IMR-90 (cell line): ENCODE measurements at regions not wholly inside any gene's neighbourhood (a gene's known extent, or its start where the extent isn't known, plus 50 kb on each side); places are given as distances from the start of the nearest gene placed in this dataset.

Experiments
- ATAC-seq: fragments of 200-7000 bp; cut with Tn5 transposase; 2 replicates; pipeline ENCODE4 v1.9.1; 2020; ENCODE audit warnings: low read depth, mild to moderate bottlenecking, moderate library complexity
- BruUV-seq: library from RNA; stranded (reverse); fragments of 400-500 nt; replicated peaks from 2 replicates; lab custom pipeline; 2021; lab: Mats Ljungman, UMichigan
- CTCF ChIA-PET: fragments of 300-600 bp; formaldehyde crosslinking; extraction: SDS; loops from one replicate; lab custom pipeline; 2021; ENCODE audit warnings: antibody characterized with exemption; lab: Yijun Ruan, JAX
- POLR2A ChIA-PET: fragments of 300-600 bp; sonication (Branson Sonifier 250); formaldehyde crosslinking; loops from one replicate; lab custom pipeline; 2022; ENCODE audit warnings: antibody characterized with exemption; ENCODE audit not compliant: unreplicated experiment; lab: Charles Lee
- DNase-seq: peaks from one replicate; pipeline ENCODE4 v3.0.0; 2013
- H2AFZ ChIP-seq: replicated peaks from 2 replicates; pipeline ENCODE3; 2013; ENCODE audit warnings: low read length, mild to moderate bottlenecking; ENCODE audit not compliant: poor library complexity
- H2AK5ac ChIP-seq: 2 replicates; pipeline ENCODE4 v1.6.1; 2013; ENCODE audit warnings: low read depth, low read length, inconsistent platforms
- H2AK9ac ChIP-seq: replicated peaks from 2 replicates; pipeline ENCODE3; 2013; ENCODE audit warnings: mild to moderate bottlenecking, low read depth, low read length, moderate library complexity; ENCODE audit not compliant: poor library complexity
- H2BK120ac ChIP-seq: 2 replicates; pipeline ENCODE4 v1.6.1; 2013; ENCODE audit warnings: low read depth, low read length, inconsistent platforms
- H2BK15ac ChIP-seq: 3 replicates; pipeline ENCODE4 v1.6.1; 2013; ENCODE audit warnings: low read depth, low read length, inconsistent platforms
- H2BK20ac ChIP-seq: 2 replicates; pipeline ENCODE4 v1.6.1; 2013; ENCODE audit warnings: low read depth, mild to moderate bottlenecking, inconsistent platforms, low read length, moderate library complexity
- H2BK5ac ChIP-seq: 2 replicates; pipeline ENCODE4 v1.6.1; 2013; ENCODE audit warnings: mild to moderate bottlenecking, low read depth, low read length, inconsistent platforms; ENCODE audit not compliant: poor library complexity, severe bottlenecking
- H3K14ac ChIP-seq: replicated peaks from 2 replicates; pipeline ENCODE4 v1.6.1; 2013; ENCODE audit warnings: low read depth, low read length, inconsistent platforms
- H3K18ac ChIP-seq: 2 replicates; pipeline ENCODE4 v1.6.1; 2013; ENCODE audit warnings: low read depth, low read length, control low read depth
- H3K23ac ChIP-seq: 2 replicates; pipeline ENCODE4 v1.6.1; 2013; ENCODE audit warnings: low read depth, low read length, inconsistent platforms
- H3K27ac ChIP-seq: 2 replicates; pipeline ENCODE4 v1.5.1; 2013; ENCODE audit warnings: mild to moderate bottlenecking, control low read depth, low read length; ENCODE audit not compliant: insufficient read depth
- H3K27me3 ChIP-seq: 2 replicates; pipeline ENCODE4 v1.6.1; 2013; ENCODE audit warnings: low read length; ENCODE audit not compliant: control insufficient read depth, insufficient read depth
- H3K36me3 ChIP-seq: 2 replicates; pipeline ENCODE4 v1.6.1; 2013; ENCODE audit warnings: low read length, mixed read lengths; ENCODE audit not compliant: control insufficient read depth, insufficient read depth
- H3K4ac ChIP-seq: 2 replicates; pipeline ENCODE4 v1.6.1; 2013; ENCODE audit warnings: low read depth, low read length, inconsistent platforms
- H3K4me1 ChIP-seq: 2 replicates; pipeline ENCODE4 v1.6.1; 2013; ENCODE audit warnings: low read length, mixed read lengths; ENCODE audit not compliant: control insufficient read depth, insufficient read depth
- H3K4me2 ChIP-seq: 2 replicates; pipeline ENCODE4 v1.6.1; 2013; ENCODE audit warnings: low read depth, mild to moderate bottlenecking, control low read depth, low read length, moderate library complexity
- H3K4me3 ChIP-seq: 2 replicates; pipeline ENCODE4 v1.5.1; 2013; ENCODE audit warnings: low read depth, mild to moderate bottlenecking, control low read depth, low read length, moderate library complexity; ENCODE audit not compliant: insufficient read depth
- H3K56ac ChIP-seq: 2 replicates; pipeline ENCODE4 v1.6.1; 2013; ENCODE audit warnings: low read length, inconsistent platforms; ENCODE audit not compliant: insufficient read depth; ENCODE audit errors: extremely low read depth
- H3K79me1 ChIP-seq, 2 experiments: 2 replicates each; pipeline ENCODE4 v1.6.1; 2013; ENCODE audit warnings: low read length in 2 of 2, inconsistent platforms in 1 of 2, low read depth in 1 of 2
- H3K9ac ChIP-seq: 2 replicates; pipeline ENCODE4 v1.6.1; 2013; ENCODE audit warnings: low read depth, low read length, control low read depth
- H3K9me1 ChIP-seq: 2 replicates; pipeline ENCODE4 v1.6.1; 2013; ENCODE audit warnings: low read length, inconsistent platforms; ENCODE audit not compliant: insufficient read depth
- H3K9me3 ChIP-seq: 2 replicates; pipeline ENCODE4 v1.6.1; 2013; ENCODE audit warnings: low read length; ENCODE audit not compliant: control insufficient read depth, insufficient read depth
- H4K20me1 ChIP-seq: 2 replicates; pipeline ENCODE4 v1.6.1; 2013; ENCODE audit warnings: low read length, inconsistent platforms; ENCODE audit not compliant: insufficient read depth
- H4K5ac ChIP-seq: 2 replicates; pipeline ENCODE4 v1.6.1; 2013; ENCODE audit warnings: mild to moderate bottlenecking, low read depth, low read length, control low read depth
- H4K8ac ChIP-seq, 2 experiments: 2 replicates each; pipeline ENCODE4 v1.6.1; 2013; ENCODE audit warnings: low read depth in 2 of 2, low read length in 2 of 2, control low read depth in 1 of 2, inconsistent platforms in 1 of 2
- H4K91ac ChIP-seq: 2 replicates; pipeline ENCODE4 v1.6.1; 2013; ENCODE audit warnings: low read depth, low read length, inconsistent platforms; ENCODE audit not compliant: insufficient read depth
- BHLHE40 ChIP-seq: fragments of 150-350 bp; IDR thresholded peaks from 2 replicates; pipeline ENCODE4 v1.6.1; 2016; ENCODE audit warnings: mild to moderate bottlenecking, low read depth, low read length
- CHD1 ChIP-seq: IDR thresholded peaks from 2 replicates; pipeline ENCODE4 v1.6.1; 2012; ENCODE audit warnings: low read depth, low read length, improper control_type of control experiment
- CTCF ChIP-seq: conservative IDR thresholded peaks from 2 replicates; pipeline ENCODE4 v1.5.1; 2012; ENCODE audit warnings: mild to moderate bottlenecking, low read depth, low read length, improper control_type of control experiment
- ELK1 ChIP-seq: fragments of 150-350 bp; IDR thresholded peaks from 2 replicates; pipeline ENCODE4 v1.6.1; 2016; ENCODE audit warnings: low read depth, mild to moderate bottlenecking, low read length, moderate library complexity, borderline replicate concordance
- MAFK ChIP-seq: IDR thresholded peaks from 2 replicates; pipeline ENCODE4 v1.6.1; 2012; ENCODE audit warnings: low read depth, low read length, improper control_type of control experiment
- MXI1 ChIP-seq: IDR thresholded peaks from 2 replicates; pipeline ENCODE4 v1.6.1; 2012; ENCODE audit warnings: low read depth, mild to moderate bottlenecking, low read length, moderate library complexity, borderline replicate concordance
- NFE2L2 ChIP-seq: fragments of 150-350 bp; IDR thresholded peaks from 2 replicates; pipeline ENCODE4 v1.6.1; 2016; ENCODE audit warnings: low read depth, mild to moderate bottlenecking, low read length
- POLR2A ChIP-seq: IDR thresholded peaks from 2 replicates; pipeline ENCODE4 v1.6.1; 2012; ENCODE audit warnings: mild to moderate bottlenecking, low read depth, low read length
- SMC3 ChIP-seq: fragments of 150-350 bp; IDR thresholded peaks from 2 replicates; pipeline ENCODE4 v1.6.1; 2016; ENCODE audit warnings: low read depth, mild to moderate bottlenecking, antibody characterized with exemption, low read length, moderate library complexity
- USF2 ChIP-seq: fragments of 150-350 bp; IDR thresholded peaks from 2 replicates; pipeline ENCODE4 v1.6.1; 2017; ENCODE audit warnings: mild to moderate bottlenecking, antibody characterized with exemption, low read length, low read depth
- dilution Hi-C: fragments of 300-500 bp; cut with HindIII; formaldehyde crosslinking; loops from one replicate; pipeline ENCODE4 v1.14.3; 2018; ENCODE audit warnings: low sequenced_read_pairs; ENCODE audit not compliant: unreplicated experiment
- in situ Hi-C: fragments of 300-500 bp; cut with MboI; formaldehyde crosslinking; loops from 3 replicates; pipeline ENCODE4 v1.14.3; 2019; ENCODE audit warnings: low sequenced_read_pairs, inconsistent platforms, mixed read lengths
- intact Hi-C: fragments of 100-400 bp; cut with micrococcal nuclease; formaldehyde crosslinking; loops from 2 replicates; pipeline ENCODE4 v1.10.0; 2022

GRCh38 chr6:118722829-118723813 lies 71.7 kb upstream of the CEP85L start (continued):
- no peak for TF ChIP-seq BHLHE40
- TF ChIP-seq POLR2A: no peak

- intact Hi-C loops (no loop called here), dilution Hi-C loops (no loop called here), in situ Hi-C loops (no loop called here)
- no peak for DNase-seq
- Histone ChIP-seq H3K4ac (no peak overlapping the region), H3K23ac (no peak overlapping the region), H3K18ac (no peak overlapping the region), H3K4me3 (no peak overlapping the region), H2AK5ac (no peak overlapping the region), H3K9me3 (no peaks in the 10 kb centered on the region), H3K4me1 (no peaks in the 10 kb centered on the region), H3K27me3 (no peaks in the 10 kb centered on the region; the same call in 1 of the 2 replicates), H4K5ac (no peak overlapping the region), H2BK20ac (no peak overlapping the region), H2BK15ac (no peak overlapping the region), H3K36me3 (no peaks in the 10 kb centered on the region), H2AK9ac (no peak overlapping the region), H3K9ac (no peak overlapping the region), H2BK120ac (no peak overlapping the region), H3K9me1 (peaks cover 3% of the 10 kb centered on the region; the same call in 1 of the 2 replicates), H4K20me1 (no peaks in the 10 kb centered on the region), H3K79me1 (no peaks in the 10 kb centered on the region), H4K8ac (no peak overlapping the region), H2AFZ (no peak overlapping the region), H4K91ac (no peak overlapping the region), H3K27ac (no peak overlapping the region), H2BK5ac (no peak overlapping the region), H3K14ac (no peak overlapping the region), H3K56ac (no peak overlapping the region), H3K4me2 (no peak overlapping the region)
- no peak for ATAC-seq
- no TSS peak for BruUV-seq
- POLR2A ChIA-PET: no interaction called here
- TF ChIP-seq MAFK (no peak), CHD1 (no peak), BHLHE40 (no peak), ELK1 (no peak), CTCF (no peak), USF2 (no peak), MXI1 (no peak), SMC3 (no peak), NFE2L2 (no peak)
- CTCF ChIA-PET: no interaction called here
Measured at GRCh38 chr6:118720125-118720473, 68.7 kb upstream of the CEP85L start.
